Heart left ventricle (tissue), 16 donors: ENCODE measurements at regions not wholly inside any gene's neighbourhood (a gene's known extent, or its start where the extent isn't known, plus 50 kb on each side); places are given as distances from the start of the nearest gene placed in this dataset.
A peak's percentile ranks its signal among the peaks of the same experiment; 100 is the strongest.

ENCODE experiments used
- ATAC-seq, 4 donors: fragments of 200-7000 bp; cut with Tn5 transposase; one replicate each; pipeline ENCODE4 v1.9.1; 2020 to 2022; ENCODE audit warnings: moderate library complexity in 4 of 4, mild to moderate bottlenecking in 3 of 4, moderate number of reproducible peaks in 1 of 4
- DNase-seq, 5 donors: peaks; one replicate each; pipeline ENCODE4 v3.0.0-alpha.2; 2020
- H3K27ac ChIP-seq, 12 donors: fragments of 200-600 bp; sonication (generic) in 4 of 12; one replicate each; pipeline versions ENCODE4 v1.5.0 to v1.8.0; 2016 to 2022; ENCODE audit warnings: mild to moderate bottlenecking in 2 of 12
- H3K27me3 ChIP-seq, 9 donors: fragments of 200-600 bp; sonication (generic) in 2 of 9; one replicate each; pipeline versions ENCODE4 v1.5.1 to v1.8.0; 2016 to 2022; ENCODE audit warnings: mild to moderate bottlenecking in 3 of 9
- H3K36me3 ChIP-seq, 9 donors: fragments of 200-600 bp; sonication (generic) in 2 of 9; one replicate each; pipeline versions ENCODE4 v1.5.0 to v1.8.0; 2018 to 2022; ENCODE audit warnings: mild to moderate bottlenecking in 2 of 9
- H3K4me1 ChIP-seq, 12 donors: fragments of 200-600 bp; sonication (generic) in 4 of 12; one replicate each; pipeline versions ENCODE4 v1.5.0 to v1.8.0; 2016 to 2022; ENCODE audit warnings: mild to moderate bottlenecking in 3 of 12
- H3K4me3 ChIP-seq, 12 donors: fragments of 200-600 bp; sonication (generic) in 4 of 12; one replicate each; pipeline versions ENCODE4 v1.5.0 to v1.8.0; 2017 to 2022; ENCODE audit warnings: mild to moderate bottlenecking in 9 of 12, moderate library complexity in 4 of 12
- H3K9me3 ChIP-seq, 12 donors: fragments of 200-600 bp; sonication (generic) in 4 of 12; one replicate each; pipeline versions ENCODE4 v1.5.0 to v1.8.0; 2016 to 2022; ENCODE audit warnings: mild to moderate bottlenecking in 1 of 12
- POLR2A ChIP-seq, 2 donors: fragments of 450-650 bp; IDR thresholded peaks; one replicate each; pipeline ENCODE4 v1.6.1; 2017; ENCODE audit warnings: antibody characterized with exemption in 2 of 2, mild to moderate bottlenecking in 2 of 2, moderate library complexity in 2 of 2
- WGBS, 4 donors: extraction: QIAGEN DNeasy Blood & Tissue Kit in 2 of 4; methylation state at CpG; one replicate each; pipeline versions ENCODE4 v1.1.5 to v1.1.7; 2013 to 2018; 5-methylcytosine and 5-hydroxymethylcytosine counted together
- intact Hi-C, 10 donors: fragments of 100-400 bp; cut with DNase I; formaldehyde crosslinking; loops; one replicate each; pipeline versions ENCODE4 v1.11.1 to v1.14.2; 2022
- TF ChIP-seq, protein P1 (sequence below), 12 donors: fragments of 200-600 bp; sonication (generic) in 4 of 12; IDR thresholded peaks; one replicate each; pipeline versions ENCODE4 v1.5.0 to v1.8.0; 2018 to 2022; ENCODE audit warnings: antibody characterized with exemption in 12 of 12, mild to moderate bottlenecking in 5 of 12
- donor health status: ischemic (EF 13 %, LVEDD 7.1; RV severe dilation, severe dysfunction).
- donor health status: healthy with polysubstance abuse.
- donor health status: DM: no; HTN: yes; CAD: no.
- donor health status: DM: no; HTN: no; CAD: no.
- donor health status: ischemic (EF 25% LVEDD 6.9; RV normal size, moderate dysfunction).
- donor health status: ischemic (EF 25% LVEDD 5.7; RV mildly dilated, moderate dysfunction).
- donor health status: healthy.
- donor health status: DM: yes; HTN: yes; CAD: no.
- donor health status: ischemic (EF 35%, LVEDD 5.7; RV mildly dilated, moderate dysfunction).
- donor health status: nonischemic (EF 11% LVEDD 7.7; RV severe dilation, severe dysfunction).
- donor health status: DM: yes; HTN: yes; CAD: no.
- donor health status: PGD.
- donor health status: ischemic (EF 29% LVEDD 5.4; RV normal size, mild dysfunction).
- donor health status: nonischemic (EF 23%, LVEDD 6.1; RV moderate dilation, normal function).

- H3K27me3 ChIP-seq = no peaks in the 10 kb centered on the region
- H3K36me3 ChIP-seq = no peaks in the 10 kb centered on the region
- no peak for TF ChIP-seq POLR2A (IDR thresholded peaks at IDR 0.05)
- TF ChIP-seq, protein P1, sequence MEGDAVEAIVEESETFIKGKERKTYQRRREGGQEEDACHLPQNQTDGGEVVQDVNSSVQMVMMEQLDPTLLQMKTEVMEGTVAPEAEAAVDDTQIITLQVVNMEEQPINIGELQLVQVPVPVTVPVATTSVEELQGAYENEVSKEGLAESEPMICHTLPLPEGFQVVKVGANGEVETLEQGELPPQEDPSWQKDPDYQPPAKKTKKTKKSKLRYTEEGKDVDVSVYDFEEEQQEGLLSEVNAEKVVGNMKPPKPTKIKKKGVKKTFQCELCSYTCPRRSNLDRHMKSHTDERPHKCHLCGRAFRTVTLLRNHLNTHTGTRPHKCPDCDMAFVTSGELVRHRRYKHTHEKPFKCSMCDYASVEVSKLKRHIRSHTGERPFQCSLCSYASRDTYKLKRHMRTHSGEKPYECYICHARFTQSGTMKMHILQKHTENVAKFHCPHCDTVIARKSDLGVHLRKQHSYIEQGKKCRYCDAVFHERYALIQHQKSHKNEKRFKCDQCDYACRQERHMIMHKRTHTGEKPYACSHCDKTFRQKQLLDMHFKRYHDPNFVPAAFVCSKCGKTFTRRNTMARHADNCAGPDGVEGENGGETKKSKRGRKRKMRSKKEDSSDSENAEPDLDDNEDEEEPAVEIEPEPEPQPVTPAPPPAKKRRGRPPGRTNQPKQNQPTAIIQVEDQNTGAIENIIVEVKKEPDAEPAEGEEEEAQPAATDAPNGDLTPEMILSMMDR (IDR thresholded peaks at IDR 0.05) = no peak
- no peak overlapping the region for H3K4me3 ChIP-seq
- H3K4me1 ChIP-seq = no peaks in the 10 kb centered on the region
- 70 to 75% (median 73%) methylated on average over 5 of the region's 5 CpGs for WGBS, 4 donors
- H3K9me3 ChIP-seq = peaks cover 0 to 17% (median 3%) of the 10 kb centered on the region in 12 donors
- intact Hi-C loops = loop anchor here in 1 of 10 donors (10.0 kb wide), 1 partner anchor 219 kb away; no protein-coding TSS in a partner anchor
- DNase-seq (no peak), ATAC-seq (no peak)
- no peak overlapping the region for H3K27ac ChIP-seq
These were observed 78.9 kb upstream of the THRB start for GRCh38 chr3:24573576-24573975.

GRCh38 chr3:24578324-24578723 lies 83.7 kb upstream of the THRB start:
- intact Hi-C loops = loop anchor here in 1 of 10 donors (10.0 kb wide), 1 partner anchor 224 kb away; no protein-coding TSS in a partner anchor
- WGBS, 4 donors = 93 to 97% (median 95%) methylated on average over 1 of the region's 1 CpG
- Histone ChIP-seq H3K9me3 (no peaks in the 10 kb centered on the region), H3K4me1 (no peaks in the 10 kb centered on the region), H3K27me3 (no peaks in the 10 kb centered on the region), H3K4me3 (no peak overlapping the region), H3K27ac (no peak overlapping the region), H3K36me3 (no peaks in the 10 kb centered on the region)
- DNase-seq = no peak
- TF ChIP-seq, protein P1 (IDR thresholded peaks at IDR 0.05) = no peak
- TF ChIP-seq POLR2A (IDR thresholded peaks at IDR 0.05) = no peak
- ATAC-seq = no peak

GRCh38 chr3:24578951-24579421 lies 84.3 kb upstream of the THRB start:
- DNase-seq (no peak), ATAC-seq (no peak)
- TF ChIP-seq POLR2A (IDR thresholded peaks at IDR 0.05) = no peak
- TF ChIP-seq, protein P1 (IDR thresholded peaks at IDR 0.05) = no peak

GRCh38 chr3:24582431-24583403 lies 88.1 kb upstream of the THRB start:
- intact Hi-C loops = loop anchor here in 8 of 10 donors (5.0 to 10.0 kb wide), 5 partner anchors 58 to 318 kb away; no protein-coding TSS in a partner anchor
- 74 to 81% (median 78%) methylated on average over 10 of the region's 10 CpGs for WGBS, 4 donors
- TF ChIP-seq, protein P1 (IDR thresholded peaks at IDR 0.05) = peak in 11 of 12 donors; percentile 10 to 54 (median 40)
- TF ChIP-seq POLR2A (IDR thresholded peaks at IDR 0.05) = no peak
- H3K4me3 ChIP-seq = no peak overlapping the region
- H3K27ac ChIP-seq = no peak overlapping the region
- no peaks in the 10 kb centered on the region for H3K9me3 ChIP-seq
- no peak for DNase-seq
- ATAC-seq = peak in 3 of 4 donors; percentile 36 to 59 (median 57)
- H3K27me3 ChIP-seq = no peaks in the 10 kb centered on the region
- no peaks in the 10 kb centered on the region for H3K36me3 ChIP-seq
- H3K4me1 ChIP-seq = no peaks in the 10 kb centered on the region

More at GRCh38 chr3:24578951-24579421, 84.3 kb upstream of the THRB start:
- WGBS, 4 donors = 82 to 90% (median 82%) methylated on average over 4 of the region's 4 CpGs
- H3K4me3 ChIP-seq = no peak overlapping the region
- H3K27ac ChIP-seq = no peak overlapping the region
- no peaks in the 10 kb centered on the region for H3K4me1 ChIP-seq
- H3K9me3 ChIP-seq = no peaks in the 10 kb centered on the region
- intact Hi-C loops = loop anchor here in 1 of 10 donors (10.0 kb wide), 1 partner anchor 224 kb away; no protein-coding TSS in a partner anchor
- no peaks in the 10 kb centered on the region for H3K36me3 ChIP-seq
- no peaks in the 10 kb centered on the region for H3K27me3 ChIP-seq
